ENCODE measurements at regions not wholly inside any gene's neighbourhood (a gene's known extent, or its start where the extent isn't known, plus 50 kb on each side); places are given as distances from the start of the nearest gene placed in this dataset.
A peak's percentile ranks its signal among the peaks of the same experiment; 100 is the strongest.

DNA sequence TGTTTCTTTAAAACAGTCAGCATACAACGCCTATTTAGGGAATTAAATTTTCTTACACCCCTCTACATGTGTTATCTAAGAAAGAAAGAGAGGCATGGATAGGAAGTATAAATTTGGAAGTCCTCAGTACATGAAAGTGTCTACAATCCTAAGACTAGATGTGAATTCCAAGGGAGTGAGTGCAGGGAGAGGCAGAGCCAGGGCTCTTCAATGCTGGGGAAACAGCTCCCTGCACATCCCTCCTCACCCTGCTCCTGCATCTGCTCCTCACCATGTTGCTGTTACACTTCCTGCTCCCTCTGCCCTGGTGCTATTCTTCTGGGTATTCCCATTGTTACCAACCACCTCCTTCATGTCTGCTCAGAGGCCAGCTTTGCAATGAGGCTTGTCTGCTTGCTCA, 229.1 kb upstream of the AKR1E2 start:
- no peaks in the 10 kb centered on the region for H3K4me1 ChIP-seq (ENCODE audit: insufficient read depth, low read length)
- ChIA-PET CTCF (no interaction called here), POLR2A (ENCODE audit: unreplicated experiment) (no interaction called here)
- H3K4me3 ChIP-seq (ENCODE audit: low read length) = no peak overlapping the region
- BruUV-seq (replicated peaks) = no TSS peak
- no peaks in the 10 kb centered on the region for H3K36me3 ChIP-seq (ENCODE audit: low read depth, low read length)
- H3K9ac ChIP-seq (ENCODE audit: low read length) = no peak overlapping the region
- DNase-seq (no peak), ATAC-seq (no peak)
- no peaks in the 10 kb centered on the region for H3K9me2 ChIP-seq (replicated peaks; ENCODE audit: low read length)
- H3K79me2 ChIP-seq (ENCODE audit: low read length) = no peaks in the 10 kb centered on the region
- H4K20me1 ChIP-seq (ENCODE audit: low read length) = no peaks in the 10 kb centered on the region
- no peaks in the 10 kb centered on the region for H3F3A ChIP-seq (ENCODE audit: low read length, unreplicated experiment)
- TF ChIP-seq EZH2 (IDR thresholded peaks at IDR 0.05; ENCODE audit: low read length, unreplicated experiment) (no peak), EZH2phosphoT487 (IDR thresholded peaks at IDR 0.05; ENCODE audit: borderline replicate concordance, low read length) (no peak), CTCF (conservative IDR thresholded peaks at IDR 0.05; ENCODE audit: low read depth, low read length) (no peak)
- intact Hi-C loops (cut with micrococcal nuclease) = no loop called here
- no peak overlapping the region for H3K27ac ChIP-seq (ENCODE audit: low read length)
- no peak overlapping the region for H2AFZ ChIP-seq (ENCODE audit: low read length)
- no peaks in the 10 kb centered on the region for H3K27me3 ChIP-seq (ENCODE audit: low read length)
- H3K4me2 ChIP-seq (ENCODE audit: low read length) = no peak overlapping the region
- no peaks in the 10 kb centered on the region for H3K9me3 ChIP-seq (ENCODE audit: low read length)

- Histone ChIP-seq H3K4me3 (ENCODE audit: low read length) (no peak overlapping the region), H3K4me1 (ENCODE audit: insufficient read depth, low read length) (no peaks in the 10 kb centered on the region), H3K27ac (ENCODE audit: low read length) (no peak overlapping the region), H3K9ac (ENCODE audit: low read length) (no peak overlapping the region), H3K36me3 (ENCODE audit: low read depth, low read length) (no peaks in the 10 kb centered on the region), H3K27me3 (ENCODE audit: low read length) (no peaks in the 10 kb centered on the region), H3K4me2 (ENCODE audit: low read length) (no peak overlapping the region), H2AFZ (ENCODE audit: low read length) (no peak overlapping the region), H3K9me3 (ENCODE audit: low read length) (no peaks in the 10 kb centered on the region), H4K20me1 (ENCODE audit: low read length) (no peaks in the 10 kb centered on the region), H3K79me2 (ENCODE audit: low read length) (no peaks in the 10 kb centered on the region), H3K9me2 (replicated peaks; ENCODE audit: low read length) (no peaks in the 10 kb centered on the region), H3F3A (ENCODE audit: low read length, unreplicated experiment) (no peaks in the 10 kb centered on the region)
- no TSS peak for BruUV-seq (replicated peaks)
- TF ChIP-seq EZH2 (IDR thresholded peaks at IDR 0.05; ENCODE audit: low read length, unreplicated experiment) (no peak), EZH2phosphoT487 (IDR thresholded peaks at IDR 0.05; ENCODE audit: borderline replicate concordance, low read length) (no peak), CTCF (conservative IDR thresholded peaks at IDR 0.05; ENCODE audit: low read depth, low read length) (no peak)
- POLR2A ChIA-PET (ENCODE audit: unreplicated experiment) = no interaction called here
- CTCF ChIA-PET = interaction anchor here (0.6 kb wide), 1 partner anchor 1398 kb away, joined by 3 read pairs; no protein-coding TSS in a partner anchor
- intact Hi-C loops (cut with micrococcal nuclease) = no loop called here
- DNase-seq (no peak), ATAC-seq (peak; percentile 59)
Observed at GRCh38 chr10:4595719-4596319, 230.2 kb upstream of the AKR1E2 start.

GRCh38 chr10:4590807-4591206, 235.2 kb upstream of the AKR1E2 start:
- no TSS peak for BruUV-seq (replicated peaks)

More at GRCh38 chr10:4590807-4591206, 235.2 kb upstream of the AKR1E2 start:
- no peaks in the 10 kb centered on the region for H3K36me3 ChIP-seq (ENCODE audit: low read depth, low read length)
- H3K9me2 ChIP-seq (replicated peaks; ENCODE audit: low read length) = no peaks in the 10 kb centered on the region
- H3K4me2 ChIP-seq (ENCODE audit: low read length) = no peak overlapping the region
- H3K27ac ChIP-seq (ENCODE audit: low read length) = no peak overlapping the region
- intact Hi-C loops (cut with micrococcal nuclease) = no loop called here
- H3K79me2 ChIP-seq (ENCODE audit: low read length) = no peaks in the 10 kb centered on the region
- TF ChIP-seq CTCF (conservative IDR thresholded peaks at IDR 0.05; ENCODE audit: low read depth, low read length) = no peak
- H3K9ac ChIP-seq (ENCODE audit: low read length) = no peak overlapping the region
- DNase-seq (no peak), ATAC-seq (no peak)
- H4K20me1 ChIP-seq (ENCODE audit: low read length) = no peaks in the 10 kb centered on the region
- no peaks in the 10 kb centered on the region for H3K9me3 ChIP-seq (ENCODE audit: low read length)
- no peak overlapping the region for H2AFZ ChIP-seq (ENCODE audit: low read length)
- CTCF ChIA-PET = no interaction called here
- POLR2A ChIA-PET (ENCODE audit: unreplicated experiment) = no interaction called here
- no peak overlapping the region for H3K4me3 ChIP-seq (ENCODE audit: low read length)
- no peaks in the 10 kb centered on the region for H3K27me3 ChIP-seq (ENCODE audit: low read length)
- no peaks in the 10 kb centered on the region for H3K4me1 ChIP-seq (ENCODE audit: insufficient read depth, low read length)
- H3F3A ChIP-seq (ENCODE audit: low read length, unreplicated experiment) = no peaks in the 10 kb centered on the region

All from PC-3 (cell line).